ENCODE measurements at regions not wholly inside any gene's neighbourhood (a gene's known extent, or its start where the extent isn't known, plus 50 kb on each side); places are given as distances from the start of the nearest gene placed in this dataset.

- TF ChIP-seq POLR2AphosphoS5 (IDR thresholded peaks at IDR 0.05; ENCODE audit: borderline replicate concordance, low read depth, low read length) (no peak), EZH2 (IDR thresholded peaks at IDR 0.05) (no peak)
These were observed 486.1 kb upstream of the SALL1 start for GRCh38 chr16:51636920-51637769.

Measured in SK-N-MC (cell line).